Fibroblast of peridontal ligament (primary cell): ENCODE measurements at regions not wholly inside any gene's neighbourhood (a gene's known extent, or its start where the extent isn't known, plus 50 kb on each side); places are given as distances from the start of the nearest gene placed in this dataset.
"Not testable (repeated sequence)": the region's sequence is repeated elsewhere in the genome, so short reads cannot be mapped to it uniquely, and the experiment has no call there.

ENCODE experiments used
- DNase-seq: peaks from one replicate; pipeline ENCODE4 v3.0.0-alpha.2; 2010; ENCODE audit errors: extremely low read depth

DNA sequence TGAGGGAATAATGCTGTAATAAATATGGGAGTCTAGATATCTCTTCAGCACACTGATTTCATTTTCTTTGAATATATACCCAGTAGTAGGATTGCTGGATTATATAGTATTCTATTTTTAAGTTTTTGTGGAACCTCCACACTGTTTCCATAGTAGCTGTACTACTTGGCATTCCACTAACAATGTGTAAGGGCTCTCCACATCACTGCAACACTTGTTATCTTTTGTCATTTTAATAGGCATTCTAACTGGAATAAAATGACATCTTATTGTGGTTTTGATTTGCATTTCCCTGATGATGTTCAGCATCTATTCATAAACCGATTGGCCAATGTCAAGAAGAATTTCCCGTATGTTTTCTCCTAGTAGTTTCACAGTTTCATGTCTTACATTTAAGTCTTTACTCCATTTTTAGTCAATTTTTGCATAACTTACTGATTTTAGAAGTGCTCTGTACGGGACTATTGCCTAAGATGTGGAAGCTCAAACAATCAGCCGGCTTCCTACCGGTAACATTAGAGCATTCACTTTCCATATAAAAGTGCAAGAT lies 1078.8 kb downstream of the TAF11L14 start:
- DNase-seq = no peak

DNA sequence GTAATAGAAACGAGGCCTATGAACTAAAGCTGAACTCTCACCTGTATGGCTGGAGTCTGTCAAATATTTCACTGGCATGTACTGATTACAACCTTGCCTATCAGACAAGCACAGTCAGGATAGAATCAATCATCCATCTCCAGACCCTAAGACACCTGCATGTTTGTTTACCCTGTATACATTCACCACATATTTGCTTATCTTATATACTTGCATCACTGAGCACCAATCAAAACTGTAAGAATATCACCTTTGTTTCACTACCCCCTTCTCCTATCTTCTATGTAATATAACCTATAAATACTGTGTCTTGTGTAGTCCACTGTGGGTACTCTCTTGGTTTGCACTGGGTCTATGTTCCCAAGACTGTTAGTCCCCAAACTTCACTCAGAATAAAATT lies 1085.7 kb downstream of the TAF11L14 start:
- no peak for DNase-seq

DNA sequence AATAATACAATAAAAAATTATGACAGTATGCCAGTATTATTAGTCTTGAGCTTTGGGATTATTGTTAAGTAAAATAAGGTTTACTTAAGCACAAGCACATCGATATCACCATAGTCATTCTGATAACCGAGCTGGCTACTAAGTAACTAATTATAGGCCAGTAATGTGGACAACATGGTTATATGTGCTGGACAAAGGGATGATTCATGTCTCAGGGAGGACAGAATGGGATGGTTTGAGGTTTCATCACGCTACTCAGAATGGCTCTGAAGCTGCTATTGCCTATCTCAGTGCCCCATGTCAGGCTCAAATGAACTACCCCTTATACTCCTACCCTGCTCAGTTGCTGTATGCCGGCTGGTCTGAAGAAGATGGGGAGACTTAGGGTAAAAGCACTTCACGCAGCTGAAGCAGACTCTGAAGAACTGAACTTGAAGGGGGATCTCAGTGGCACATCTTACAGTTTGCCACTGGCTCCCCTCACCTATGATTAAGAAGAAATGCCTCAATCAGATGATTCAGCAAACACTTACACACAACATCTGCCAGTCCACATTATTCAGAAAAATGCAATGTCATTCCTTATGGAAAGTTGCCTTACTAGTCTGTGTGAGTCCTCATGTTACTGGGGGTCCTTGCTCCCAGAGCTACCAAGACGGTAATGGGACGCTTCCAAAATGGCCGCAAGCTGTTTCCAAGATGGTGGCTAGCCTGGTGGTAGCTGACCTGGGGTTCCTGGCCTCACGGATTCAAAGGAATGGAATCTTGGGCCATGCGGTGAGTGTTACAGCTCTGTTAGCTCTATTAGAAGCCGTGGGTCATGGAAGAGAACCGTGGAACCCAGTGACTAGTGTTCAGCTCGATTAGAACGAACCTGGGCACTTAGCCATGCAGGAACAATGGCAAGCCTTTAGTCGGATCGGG lies 1098.6 kb downstream of the TAF11L14 start:
- no peak for DNase-seq

DNA sequence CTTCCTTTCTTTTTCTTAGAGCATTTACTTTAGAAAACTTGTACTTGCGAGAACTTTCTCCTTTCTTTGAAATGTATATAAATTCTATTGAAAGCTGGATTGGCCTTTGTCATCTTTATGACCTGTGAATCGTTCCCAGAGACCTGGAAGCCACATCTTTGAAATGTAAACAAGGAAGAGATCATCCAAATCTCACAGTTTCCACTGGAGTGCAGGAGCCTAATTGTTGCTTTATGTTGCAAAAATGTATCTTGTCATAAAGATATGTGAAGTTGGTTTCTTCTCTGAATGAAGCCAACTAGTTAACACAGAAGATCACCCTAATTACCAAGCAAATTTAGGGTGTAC lies 1101.8 kb downstream of the TAF11L14 start:
- no peak for DNase-seq

DNA sequence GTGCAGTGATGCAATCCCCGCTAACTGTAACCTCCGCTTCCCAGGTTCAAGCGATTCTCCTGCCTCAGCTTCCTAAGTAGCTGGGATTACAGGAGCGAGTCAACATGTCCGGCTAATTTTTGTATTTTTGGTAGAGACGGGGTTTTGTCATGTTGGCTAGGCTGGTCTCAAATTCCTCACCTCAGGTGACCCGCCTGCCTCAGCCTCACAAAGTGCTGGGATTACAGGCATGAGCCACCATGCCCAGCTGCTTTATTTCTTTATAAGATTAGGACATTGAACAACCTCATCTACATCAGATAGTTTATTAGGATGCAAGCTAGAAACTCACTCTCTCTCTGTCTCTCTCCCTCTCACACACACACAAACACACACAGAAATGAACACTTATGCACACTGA lies 1102.5 kb downstream of the TAF11L14 start:
- not testable (repeated sequence) for DNase-seq

DNA sequence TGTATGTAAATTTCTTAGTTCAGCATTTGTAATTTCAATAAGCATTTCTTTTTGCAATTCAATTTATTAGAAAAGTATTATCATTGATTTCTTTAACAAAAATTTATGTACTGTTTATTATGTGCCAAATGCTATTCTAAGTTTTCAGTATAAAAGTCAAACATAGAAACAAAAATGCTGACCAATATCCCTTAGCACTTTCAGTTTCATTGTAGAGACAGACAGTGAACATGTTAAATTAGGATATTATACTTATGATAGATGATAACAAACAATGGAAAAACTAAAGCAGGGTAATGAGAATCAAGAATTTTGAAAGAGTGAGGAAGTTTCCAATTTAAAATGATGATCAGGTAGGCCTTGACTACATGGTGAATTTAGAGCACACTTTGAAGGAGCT lies 1106.0 kb downstream of the TAF11L14 start:
- no peak for DNase-seq

DNA sequence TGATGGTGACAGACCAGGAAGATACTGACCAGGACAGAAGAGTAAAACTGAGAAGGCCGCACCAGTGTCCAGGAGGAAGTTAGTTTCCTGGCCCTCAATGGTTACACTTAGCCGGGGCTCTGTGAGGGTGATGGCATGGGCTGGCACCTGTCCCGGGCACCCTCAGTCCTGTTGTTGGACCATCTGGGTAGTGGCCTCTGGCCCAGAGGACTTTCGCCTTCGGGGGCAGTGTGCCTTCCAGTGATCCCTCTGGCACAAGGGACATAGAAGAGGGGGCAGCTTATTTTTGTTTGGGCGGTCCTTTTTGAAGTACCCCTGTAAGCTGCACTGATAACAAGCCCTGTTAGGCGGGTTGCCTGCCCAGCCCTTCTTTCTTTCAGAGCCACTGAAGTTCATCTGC lies 1108.6 kb downstream of the TAF11L14 start:
- no peak for DNase-seq

DNA sequence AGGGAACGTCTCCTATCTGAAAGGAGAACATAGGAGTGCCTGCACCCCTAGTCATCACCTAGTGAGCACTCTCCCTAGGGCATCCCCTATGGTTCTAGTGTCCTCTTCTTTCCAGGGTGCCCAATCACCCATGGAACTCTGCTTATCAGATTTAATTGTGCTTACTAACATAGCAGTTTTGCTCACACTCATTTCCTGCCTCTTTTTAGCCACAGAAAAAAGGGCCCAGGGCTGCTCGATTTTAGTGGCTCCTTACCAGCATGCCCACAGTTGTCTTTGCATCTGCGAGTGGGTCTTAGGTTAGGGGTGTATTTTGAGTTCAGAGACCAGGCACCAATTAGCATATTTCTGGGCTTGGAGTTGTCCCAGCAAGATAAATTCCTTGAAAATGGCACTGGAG lies 1110.2 kb downstream of the TAF11L14 start:
- no peak for DNase-seq

DNA sequence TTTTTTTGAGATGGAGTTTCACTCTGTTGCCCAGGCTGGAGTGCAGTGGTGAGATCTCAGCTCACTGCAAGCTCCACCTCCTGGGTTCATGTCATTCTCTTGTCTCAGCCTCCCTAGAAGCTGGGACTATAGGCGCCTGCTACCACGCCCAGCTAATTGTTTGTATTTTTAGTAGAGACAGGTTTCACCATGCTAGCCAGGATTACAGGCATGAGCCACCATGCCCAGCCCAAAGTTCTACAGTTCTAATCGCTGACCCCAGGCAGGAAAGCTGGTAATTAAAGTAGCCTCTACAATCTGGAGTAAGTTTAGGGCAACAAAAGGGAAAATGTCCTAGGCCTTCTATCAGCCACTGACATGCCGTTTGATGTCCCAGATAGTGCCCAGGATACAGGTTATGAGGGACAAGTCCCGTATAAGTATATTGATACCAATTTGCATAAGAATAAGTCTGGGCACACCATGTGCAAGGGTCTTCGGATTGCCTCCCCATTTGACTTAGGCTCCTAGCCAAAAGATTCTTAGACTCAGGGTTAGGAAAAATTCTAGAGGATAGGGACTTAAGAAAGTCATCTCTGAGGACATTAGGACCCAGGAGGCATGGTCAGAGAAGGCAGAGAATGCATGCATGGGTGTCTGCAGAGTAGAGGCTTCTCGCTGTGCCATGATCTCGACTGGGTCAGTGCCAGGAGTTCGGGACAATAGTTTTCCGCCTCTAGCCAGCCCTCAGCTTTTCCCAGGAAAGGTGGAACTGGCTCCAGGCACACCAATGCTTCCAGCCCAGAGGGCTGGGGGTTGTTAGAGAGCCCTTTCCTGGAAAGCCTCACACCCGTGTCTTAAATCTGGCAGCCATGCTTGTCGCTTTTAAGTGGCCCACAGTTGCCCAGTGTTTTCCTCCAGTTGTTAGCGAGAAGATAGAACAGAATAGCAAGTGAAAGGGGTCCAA lies 1111.1 kb downstream of the TAF11L14 start:
- DNase-seq = no peak

DNA sequence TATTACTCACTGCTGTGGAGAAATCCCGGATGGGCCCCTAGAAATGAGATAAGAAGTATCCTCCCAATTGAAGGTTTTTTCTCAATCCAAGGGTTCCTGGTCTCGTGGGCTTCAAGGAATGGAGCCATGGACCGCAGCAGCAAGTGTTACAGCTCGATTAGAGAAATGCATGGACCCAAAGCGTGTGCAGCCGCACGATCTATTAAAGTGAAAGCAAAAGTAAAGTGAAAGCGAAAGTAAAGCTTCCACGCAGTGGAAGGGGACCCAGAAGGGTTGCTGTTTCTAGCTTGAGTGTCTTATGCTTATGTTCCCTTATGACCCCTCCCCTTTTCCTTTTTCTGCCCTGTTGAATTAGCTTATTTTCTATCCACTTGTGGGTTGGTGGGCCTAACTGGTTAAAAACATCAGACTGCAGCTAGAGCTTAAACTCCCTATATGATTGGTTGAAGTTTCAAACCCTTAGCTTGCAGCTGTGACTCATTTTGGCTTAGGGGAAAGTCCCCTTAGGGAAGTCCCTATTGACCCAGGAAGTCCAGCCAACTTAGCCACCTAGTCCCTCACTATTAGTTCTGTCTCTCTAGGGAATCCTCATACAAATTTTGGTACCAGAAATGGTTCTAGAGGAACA lies 1111.8 kb downstream of the TAF11L14 start:
- DNase-seq = no peak

DNA sequence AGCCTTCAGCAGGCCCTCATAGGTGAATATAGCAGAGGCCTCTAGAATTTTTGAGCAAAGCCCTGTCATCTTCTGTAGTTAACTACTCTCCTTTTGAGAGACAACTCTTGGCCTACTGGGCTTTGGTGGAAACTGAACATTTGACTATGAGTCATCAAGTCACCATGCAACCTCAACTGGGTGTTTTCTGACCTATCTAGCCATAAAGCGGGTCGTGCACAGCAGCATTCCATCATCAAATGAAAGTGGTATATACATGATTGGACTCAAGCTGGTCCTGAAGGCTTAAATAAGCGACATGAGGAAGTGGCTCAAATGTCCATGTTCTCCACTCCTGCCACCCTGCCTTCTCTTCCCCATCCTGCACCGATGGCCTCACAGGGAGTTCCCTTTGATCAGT lies 1115.5 kb downstream of the TAF11L14 start:
- DNase-seq = no peak

DNA sequence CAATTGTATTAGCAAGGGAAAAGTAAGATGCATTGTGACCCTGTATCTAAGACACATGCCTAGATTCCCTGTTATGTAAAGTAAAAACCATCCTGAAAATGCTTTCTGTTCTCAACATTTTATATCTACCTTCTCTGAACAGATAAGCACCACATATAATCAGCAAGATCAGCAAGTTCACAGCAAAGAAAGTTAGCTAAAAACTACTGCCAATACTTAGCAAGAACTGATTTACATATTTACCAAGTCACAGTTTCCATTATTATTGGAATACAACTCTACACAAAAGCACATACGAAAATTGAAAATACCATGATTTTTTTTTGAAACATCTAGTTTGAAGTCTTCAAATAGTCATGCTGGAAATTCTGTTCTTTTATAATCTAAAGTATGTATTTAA lies 1118.1 kb downstream of the TAF11L14 start:
- no peak for DNase-seq

DNA sequence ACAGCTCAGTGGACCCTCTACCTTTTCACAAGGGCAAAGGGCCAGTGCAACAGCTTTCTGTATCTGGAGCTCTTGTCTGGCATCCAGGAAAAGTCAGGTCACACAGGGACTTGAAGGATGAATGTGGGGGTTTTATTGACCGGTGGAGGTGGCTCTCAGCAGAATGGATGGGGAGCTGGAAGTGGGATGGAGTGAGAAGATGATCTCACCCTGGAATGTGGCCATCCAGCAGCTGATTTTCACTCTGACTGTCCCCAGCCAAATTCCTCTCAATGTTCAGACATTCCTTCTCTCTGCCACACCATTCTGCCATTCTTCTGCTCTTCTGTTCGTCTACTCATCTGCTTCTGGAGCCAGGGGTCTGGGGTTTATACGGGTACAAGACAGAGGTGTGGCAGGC lies 1119.9 kb downstream of the TAF11L14 start:
- no peak for DNase-seq

DNA sequence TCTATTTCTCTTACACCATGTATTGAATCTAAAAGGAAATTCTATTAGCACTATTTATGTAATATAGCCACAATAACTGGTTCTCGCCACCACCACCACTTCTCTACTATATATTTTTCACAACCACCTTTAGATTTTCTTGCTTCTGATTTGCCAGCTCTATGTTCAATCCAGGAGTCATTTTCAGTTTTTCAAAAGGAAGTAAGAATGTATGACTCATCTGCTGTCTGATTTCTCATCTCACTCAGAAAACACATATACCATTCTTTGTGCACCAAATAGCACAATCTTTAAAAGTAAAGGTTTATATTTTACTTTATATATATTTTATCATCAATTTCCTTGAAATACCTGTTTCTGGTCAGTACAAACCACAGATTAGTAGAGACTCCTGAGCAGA lies 1127.5 kb downstream of the TAF11L14 start:
- no peak for DNase-seq

DNA sequence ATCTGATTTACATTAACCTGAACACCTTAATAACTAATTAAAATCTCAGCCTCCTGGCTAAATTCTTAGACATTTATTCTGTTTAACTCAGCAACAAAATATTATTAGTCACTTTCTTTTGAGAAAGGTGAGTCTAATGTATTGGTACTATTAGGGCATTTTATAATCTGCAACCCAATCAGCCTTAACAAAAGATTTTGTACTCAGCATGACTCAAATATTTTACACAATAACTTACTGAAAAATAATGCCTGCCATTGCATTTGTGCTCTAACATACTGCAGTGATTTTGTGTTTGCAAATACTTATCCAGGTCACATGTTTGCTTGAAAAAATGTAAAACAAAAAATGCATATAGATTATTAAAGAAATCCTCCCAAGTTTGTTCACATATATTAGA lies 1129.9 kb downstream of the TAF11L14 start:
- DNase-seq = no peak

DNA sequence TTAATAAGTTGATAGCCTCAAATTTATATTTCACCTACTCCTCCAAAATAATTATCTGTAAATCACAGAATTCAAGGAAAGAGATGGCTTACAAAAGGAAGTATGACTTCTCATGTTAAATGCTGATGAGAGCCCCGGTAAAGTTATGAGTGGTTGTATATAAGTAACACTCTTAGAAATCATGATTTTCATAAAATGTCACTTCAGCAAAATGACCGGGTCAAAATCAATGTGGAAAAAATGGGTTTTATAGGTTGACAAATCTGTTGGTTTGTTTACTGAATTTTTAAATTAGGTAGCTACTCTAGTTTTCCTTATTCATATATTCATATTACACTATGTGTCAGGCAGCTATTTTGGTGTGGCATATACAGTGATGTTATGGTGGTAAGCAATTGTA lies 1131.0 kb downstream of the TAF11L14 start:
- no peak for DNase-seq

DNA sequence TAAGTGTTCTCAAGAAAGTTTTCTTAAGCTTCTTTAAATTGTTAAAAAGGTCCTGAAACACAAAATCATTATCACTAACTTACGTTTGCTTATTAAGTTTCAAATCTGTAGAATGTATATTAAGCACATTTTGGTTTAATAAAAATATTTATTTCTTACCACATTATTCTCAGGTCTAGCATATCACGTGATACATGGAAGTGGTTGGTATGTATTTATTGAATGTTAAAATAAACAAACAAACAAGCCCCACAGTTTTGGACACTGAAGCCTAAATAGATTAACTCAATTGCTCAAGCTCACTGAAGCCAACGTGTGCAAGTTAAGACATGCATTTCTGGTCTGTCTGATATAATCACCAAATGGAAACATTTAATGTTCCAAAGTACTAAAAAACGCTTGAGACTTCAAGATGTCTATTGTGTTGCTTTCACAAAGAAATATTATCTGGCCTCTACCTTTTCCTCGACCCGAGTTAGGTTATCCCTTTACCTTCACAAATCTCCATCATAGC lies 1136.9 kb downstream of the TAF11L14 start:
- DNase-seq = no peak

DNA sequence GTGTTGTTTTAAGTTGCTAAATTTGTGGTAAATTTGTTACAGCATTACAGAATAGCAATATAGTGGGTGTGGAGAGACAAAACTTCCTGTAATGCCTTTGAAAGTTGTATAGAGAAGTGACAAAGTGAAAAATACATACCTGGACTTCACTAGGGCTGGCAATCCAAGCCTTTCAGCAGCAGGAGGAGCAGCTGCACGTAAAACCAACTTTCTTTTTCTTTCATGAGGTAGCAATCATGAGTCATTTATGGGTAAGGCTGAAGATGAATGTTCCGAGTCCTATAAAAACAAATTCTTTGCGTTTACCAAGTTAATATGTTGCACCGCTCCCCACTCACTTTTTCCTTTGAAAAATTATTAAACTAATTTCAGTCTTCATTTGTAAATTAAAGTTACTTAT lies 1138.2 kb downstream of the TAF11L14 start:
- DNase-seq = no peak

DNA sequence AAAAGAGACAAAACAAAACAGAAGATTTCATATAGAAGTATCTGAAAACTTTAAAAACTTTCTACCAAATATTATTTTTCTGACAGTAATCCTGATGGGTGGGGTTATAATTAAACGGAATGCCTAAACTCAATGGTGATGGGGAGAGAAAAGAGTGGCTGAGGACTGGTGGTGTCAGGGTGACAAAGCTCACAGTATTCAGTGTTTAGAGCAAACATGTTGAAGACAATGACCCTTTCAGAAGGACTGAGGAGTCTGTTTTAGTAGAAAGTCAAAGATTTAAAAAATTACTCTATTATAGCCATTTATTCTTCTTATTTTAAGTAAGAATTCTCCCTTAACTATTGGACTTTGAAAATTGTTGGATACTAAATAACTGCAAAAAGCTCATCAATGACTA lies 1144.0 kb downstream of the TAF11L14 start:
- DNase-seq = no peak

DNA sequence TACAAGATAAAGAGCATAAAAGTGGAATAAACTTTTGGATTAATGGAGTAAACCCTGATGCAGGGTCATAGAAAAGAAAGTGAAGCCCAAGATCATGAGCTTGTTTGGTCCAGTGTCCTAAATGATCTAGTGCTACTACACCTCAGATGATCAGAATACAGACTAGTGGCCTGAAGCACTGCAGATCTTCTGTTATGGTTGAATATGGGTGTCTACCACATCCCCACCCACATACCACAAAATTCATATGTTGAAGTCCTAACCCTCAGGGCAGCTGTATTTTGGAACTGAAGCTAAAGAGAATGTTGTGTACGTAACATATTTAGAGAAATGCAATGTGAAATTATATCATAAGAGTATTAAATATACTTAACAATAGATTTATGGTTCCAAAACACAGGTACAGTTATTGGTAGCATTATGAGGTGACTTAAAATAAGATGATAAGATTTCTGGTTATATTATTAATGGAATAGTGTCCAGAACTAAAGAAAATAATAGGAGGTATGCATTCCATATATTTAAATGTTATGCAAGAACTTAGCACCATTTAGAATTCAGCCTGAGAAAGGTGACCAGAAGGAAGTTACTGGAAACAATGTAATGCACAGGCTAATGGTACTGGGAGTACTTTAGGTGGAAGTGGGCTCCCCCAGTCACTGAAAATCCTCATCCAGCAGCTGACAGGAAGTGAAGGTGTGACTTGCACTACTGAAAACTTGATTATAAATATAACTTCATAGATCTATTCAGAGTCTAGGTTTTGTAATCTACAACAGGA lies 1155.1 kb downstream of the TAF11L14 start:
- no peak for DNase-seq

DNA sequence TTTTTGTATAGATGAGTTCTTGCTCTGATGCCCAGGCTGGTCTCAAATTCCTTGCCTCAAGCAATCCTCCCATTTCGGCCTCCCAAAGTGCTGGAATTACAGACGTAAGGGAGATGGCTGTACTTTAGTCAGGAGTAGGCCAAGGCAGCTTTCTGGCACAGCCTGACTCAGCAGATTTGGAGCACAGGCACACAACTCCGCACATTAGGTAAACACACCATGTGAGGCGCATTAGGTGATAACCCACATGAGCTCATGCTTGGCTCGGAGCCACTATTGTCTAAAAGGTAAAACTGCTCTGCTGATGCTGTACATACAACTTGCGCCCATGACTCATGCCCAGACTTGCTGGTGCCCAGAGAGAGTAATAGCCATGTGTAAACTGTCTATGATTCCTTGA lies 1157.9 kb downstream of the TAF11L14 start:
- DNase-seq = no peak
